Breast epithelium (tissue), 3 donors: ENCODE measurements at regions not wholly inside any gene's neighbourhood (a gene's known extent, or its start where the extent isn't known, plus 50 kb on each side); places are given as distances from the start of the nearest gene placed in this dataset.

ENCODE experiments used
- CTCF ChIP-seq, 3 donors: fragments of 450-650 bp; IDR thresholded peaks; one replicate each; pipeline ENCODE4 v1.5.1; 2016 to 2017; ENCODE audit warnings: antibody characterized with exemption in 3 of 3, mild to moderate bottlenecking in 3 of 3, moderate library complexity in 3 of 3
- POLR2A ChIP-seq: fragments of 450-650 bp; IDR thresholded peaks from one replicate; pipeline ENCODE4 v1.6.1; 2016; ENCODE audit warnings: antibody characterized with exemption, mild to moderate bottlenecking, moderate library complexity
- POLR2AphosphoS5 ChIP-seq, 3 donors: sonication (generic); formaldehyde crosslinking; IDR thresholded peaks; one replicate each; pipeline ENCODE4 v1.6.1; 2017; ENCODE audit warnings: antibody characterized with exemption in 3 of 3

GRCh38 chr19:30780032-30780431, 407.8 kb downstream of the ZNF536 start:
- TF ChIP-seq POLR2AphosphoS5 (IDR thresholded peaks at IDR 0.05) (no peak), CTCF (IDR thresholded peaks at IDR 0.05) (no peak), POLR2A (no peak)
